ENCODE measurements at regions not wholly inside any gene's neighbourhood (a gene's known extent, or its start where the extent isn't known, plus 50 kb on each side); places are given as distances from the start of the nearest gene placed in this dataset.
A peak's percentile ranks its signal among the peaks of the same experiment; 100 is the strongest.

DNA sequence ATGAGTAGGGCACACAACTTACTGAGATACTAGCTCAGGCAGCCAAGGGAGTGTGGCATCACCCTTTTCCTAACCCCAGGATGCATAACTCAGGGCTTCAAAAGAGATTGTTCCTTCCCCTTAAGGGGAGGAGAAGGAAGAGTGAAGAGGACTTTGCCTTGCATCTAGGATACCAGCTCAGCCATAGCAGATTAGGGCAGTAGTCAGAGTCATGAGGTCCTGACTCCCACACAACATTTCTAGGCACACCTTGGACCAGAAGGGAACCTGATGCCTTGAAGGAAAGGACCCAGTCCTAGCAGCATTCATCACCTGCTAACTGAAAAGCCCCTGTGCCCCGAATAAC, 1433.2 kb upstream of the TMEFF2 start:
- Histone ChIP-seq H3K27ac (ENCODE audit: low read depth, low read length) (no peak overlapping the region), H3K36me3 (ENCODE audit: control insufficient read depth, insufficient read depth, low read length) (no peaks in the 10 kb centered on the region), H3K4me1 (ENCODE audit: control insufficient read depth, insufficient read depth, low read length) (no peaks in the 10 kb centered on the region), H3K9me3 (ENCODE audit: control insufficient read depth, insufficient read depth, low read length) (peaks cover 2% of the 10 kb centered on the region), H3K4me3 (ENCODE audit: low read depth, low read length) (no peak overlapping the region), H3K27me3 (ENCODE audit: control insufficient read depth, insufficient read depth, low read length) (no peaks in the 10 kb centered on the region)
- no peak for DNase-seq (ENCODE audit: low read depth in 4 of 6, low spot score in 6 of 6)
- WGBS (ENCODE audit: insufficient coverage) = no CpG with 5 or more reads among the region's 1 CpG

DNA sequence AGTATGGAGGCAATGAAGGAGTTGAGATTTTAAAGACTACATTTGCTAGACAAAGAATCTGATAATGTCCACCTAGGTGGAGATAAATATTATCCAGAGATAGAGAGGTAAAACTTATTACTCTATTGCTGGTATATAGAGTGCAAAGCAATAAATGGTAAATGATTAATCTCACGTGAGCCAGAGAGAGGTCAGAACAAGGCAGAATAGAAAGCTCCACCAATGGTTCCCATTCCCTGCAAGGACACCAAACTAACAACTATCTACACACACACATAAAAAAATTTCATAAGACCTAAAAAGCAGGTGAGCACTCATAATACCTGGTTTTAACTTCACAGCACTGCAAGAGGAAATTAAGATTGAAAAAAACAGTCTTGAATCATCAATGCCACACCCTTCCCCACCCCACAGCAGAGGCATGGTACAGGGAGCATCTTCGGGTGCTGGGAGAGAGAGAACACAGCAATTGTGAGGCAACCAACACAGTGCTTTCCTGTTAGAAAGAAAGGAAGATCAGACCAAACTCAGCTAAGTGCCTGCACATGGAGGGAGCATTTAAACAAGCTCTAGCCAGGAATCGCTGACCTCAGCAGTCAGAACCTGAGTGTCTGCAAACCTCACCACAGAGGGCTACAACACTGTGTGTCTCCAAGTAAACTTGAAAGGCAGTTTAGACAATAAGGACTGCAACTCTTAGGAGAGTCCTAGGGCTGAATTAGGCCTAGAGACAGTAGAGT, 1432.6 kb upstream of the TMEFF2 start:
- no peaks in the 10 kb centered on the region for H3K27me3 ChIP-seq (ENCODE audit: control insufficient read depth, insufficient read depth, low read length)
- DNase-seq (ENCODE audit: low read depth in 4 of 6, low spot score in 6 of 6) = no peak
- no peaks in the 10 kb centered on the region for H3K36me3 ChIP-seq (ENCODE audit: control insufficient read depth, insufficient read depth, low read length)
- H3K4me1 ChIP-seq (ENCODE audit: control insufficient read depth, insufficient read depth, low read length) = no peaks in the 10 kb centered on the region
- peaks cover 2% of the 10 kb centered on the region for H3K9me3 ChIP-seq (ENCODE audit: control insufficient read depth, insufficient read depth, low read length)
- no peak overlapping the region for H3K27ac ChIP-seq (ENCODE audit: low read depth, low read length)
- WGBS (ENCODE audit: insufficient coverage) = 42% methylated on average over 2 of the region's 3 CpGs
- H3K4me3 ChIP-seq (ENCODE audit: low read depth, low read length) = no peak overlapping the region

DNA sequence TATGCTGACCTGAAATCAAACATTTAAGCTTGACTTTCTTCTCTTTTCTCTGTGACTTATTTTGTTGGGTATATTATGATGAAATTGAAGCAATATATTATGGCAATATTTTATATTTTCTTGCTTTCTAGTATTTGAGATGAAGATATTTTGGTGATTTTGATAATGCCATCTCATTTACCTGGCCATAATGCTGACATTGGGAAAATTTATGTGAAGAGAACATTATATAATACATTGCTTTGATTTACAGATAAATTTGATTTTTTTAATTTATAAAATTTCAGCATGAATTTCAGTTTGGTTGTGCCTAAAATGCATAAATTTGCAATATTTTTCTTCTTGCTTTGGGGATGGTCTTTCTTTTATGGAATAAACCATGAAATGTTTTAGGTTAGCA, 1413.7 kb upstream of the TMEFF2 start:
- no peak for DNase-seq (ENCODE audit: low read depth in 4 of 6, low spot score in 6 of 6)
- H3K4me1 ChIP-seq (ENCODE audit: control insufficient read depth, insufficient read depth, low read length) = no peaks in the 10 kb centered on the region
- no peaks in the 10 kb centered on the region for H3K9me3 ChIP-seq (ENCODE audit: control insufficient read depth, insufficient read depth, low read length)
- H3K4me3 ChIP-seq (ENCODE audit: low read depth, low read length) = no peak overlapping the region
- H3K36me3 ChIP-seq (ENCODE audit: control insufficient read depth, insufficient read depth, low read length) = no peaks in the 10 kb centered on the region
- no peaks in the 10 kb centered on the region for H3K27me3 ChIP-seq (ENCODE audit: control insufficient read depth, insufficient read depth, low read length)
- H3K27ac ChIP-seq (ENCODE audit: low read depth, low read length) = no peak overlapping the region

DNA sequence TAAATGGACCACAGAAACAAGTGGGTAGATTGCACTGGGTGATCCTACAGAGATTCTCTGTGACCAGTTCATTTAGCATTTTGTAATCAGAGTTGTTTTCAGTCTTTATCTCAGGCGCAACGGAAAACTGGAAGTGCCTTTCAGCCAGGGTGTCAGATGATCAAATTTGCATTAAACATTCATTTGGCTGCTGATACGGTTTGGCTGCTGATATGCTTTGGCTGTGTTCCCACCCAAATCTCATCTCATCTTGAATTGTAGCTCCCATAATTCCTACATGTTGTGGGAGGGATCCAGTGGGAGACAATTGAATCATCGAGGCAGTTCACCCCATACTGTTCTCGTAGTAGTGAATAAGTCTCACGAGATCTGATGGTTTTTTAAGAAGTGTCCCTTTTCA, 1396.1 kb upstream of the TMEFF2 start:
- no peaks in the 10 kb centered on the region for H3K36me3 ChIP-seq (ENCODE audit: control insufficient read depth, insufficient read depth, low read length)
- H3K4me1 ChIP-seq (ENCODE audit: control insufficient read depth, insufficient read depth, low read length) = no peaks in the 10 kb centered on the region
- no peaks in the 10 kb centered on the region for H3K27me3 ChIP-seq (ENCODE audit: control insufficient read depth, insufficient read depth, low read length)
- H3K4me3 ChIP-seq (ENCODE audit: low read depth, low read length) = no peak overlapping the region
- H3K27ac ChIP-seq (ENCODE audit: low read depth, low read length) = no peak overlapping the region
- DNase-seq (ENCODE audit: low read depth in 4 of 6, low spot score in 6 of 6) = peak in 2 of 6 donors; percentile 57 to 59
- no peaks in the 10 kb centered on the region for H3K9me3 ChIP-seq (ENCODE audit: control insufficient read depth, insufficient read depth, low read length)
- WGBS (ENCODE audit: insufficient coverage) = 84% methylated on average over 2 of the region's 6 CpGs

DNA sequence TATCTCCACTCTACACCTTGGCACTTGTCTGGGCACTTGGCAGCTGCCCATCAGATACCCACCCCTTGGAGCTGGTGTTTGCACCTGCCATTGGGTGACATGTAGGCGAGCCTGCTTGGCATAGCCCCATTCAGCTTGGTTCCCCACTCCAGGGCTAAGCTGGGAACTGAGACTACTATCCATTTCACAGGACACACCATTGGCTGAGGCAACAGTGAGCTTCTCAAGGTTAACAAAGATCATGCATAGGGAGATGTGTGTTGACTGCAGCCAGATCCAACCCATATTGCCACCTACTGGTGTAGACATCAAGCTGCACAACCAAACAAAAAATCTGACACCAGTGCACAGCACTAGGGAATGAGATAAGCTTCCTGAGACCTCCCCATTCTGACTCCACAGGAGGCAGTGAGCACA, 1389.8 kb upstream of the TMEFF2 start:
- DNase-seq (ENCODE audit: low read depth in 4 of 6, low spot score in 6 of 6) = no peak
- no peak overlapping the region for H3K27ac ChIP-seq (ENCODE audit: low read depth, low read length)
- H3K9me3 ChIP-seq (ENCODE audit: control insufficient read depth, insufficient read depth, low read length) = no peaks in the 10 kb centered on the region
- no peaks in the 10 kb centered on the region for H3K4me1 ChIP-seq (ENCODE audit: control insufficient read depth, insufficient read depth, low read length)
- 83% methylated on average over 1 of the region's 1 CpG for WGBS (ENCODE audit: insufficient coverage)
- no peaks in the 10 kb centered on the region for H3K36me3 ChIP-seq (ENCODE audit: control insufficient read depth, insufficient read depth, low read length)
- H3K4me3 ChIP-seq (ENCODE audit: low read depth, low read length) = no peak overlapping the region
- no peaks in the 10 kb centered on the region for H3K27me3 ChIP-seq (ENCODE audit: control insufficient read depth, insufficient read depth, low read length)

DNA sequence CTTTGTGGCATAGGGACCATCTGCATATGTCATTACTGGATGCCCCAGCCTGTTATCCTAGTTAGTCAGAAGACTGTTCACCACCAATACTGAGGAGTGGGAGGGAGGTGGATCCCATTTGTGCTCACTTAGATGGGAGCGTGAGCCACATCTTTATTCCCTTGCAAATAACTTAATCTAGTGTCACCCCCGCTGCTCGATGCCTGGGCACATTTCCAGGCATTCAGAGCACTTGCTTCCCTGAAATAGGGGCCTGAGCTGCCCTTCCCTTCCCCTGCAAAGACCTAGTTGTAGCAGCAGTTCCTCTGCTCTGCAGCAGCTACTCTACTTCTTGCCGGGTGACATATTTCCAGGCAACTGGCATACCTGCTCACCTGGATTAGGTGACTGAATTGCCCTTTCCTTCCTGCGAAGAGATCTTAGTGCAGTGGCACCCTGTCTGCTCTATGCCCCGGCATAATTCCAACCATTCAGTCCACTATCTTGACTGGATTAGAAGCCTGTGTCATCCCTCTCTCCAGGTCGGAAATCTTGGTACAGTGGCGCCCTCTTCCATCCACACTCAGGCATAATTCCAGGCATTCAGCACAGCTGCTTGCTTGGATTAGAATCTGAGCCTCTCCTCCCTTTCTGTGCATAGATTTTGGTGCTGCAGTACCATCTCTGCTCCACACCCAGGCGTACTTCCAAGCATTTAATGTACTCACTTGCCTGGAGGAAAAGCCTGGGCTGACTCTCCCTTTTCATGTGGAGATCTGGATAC, 1389.1 kb upstream of the TMEFF2 start:
- 61% methylated on average over 9 of the region's 9 CpGs for WGBS (ENCODE audit: insufficient coverage)
- Histone ChIP-seq H3K4me3 (ENCODE audit: low read depth, low read length) (no peak overlapping the region), H3K27ac (ENCODE audit: low read depth, low read length) (no peak overlapping the region), H3K36me3 (ENCODE audit: control insufficient read depth, insufficient read depth, low read length) (no peaks in the 10 kb centered on the region), H3K27me3 (ENCODE audit: control insufficient read depth, insufficient read depth, low read length) (no peaks in the 10 kb centered on the region), H3K9me3 (ENCODE audit: control insufficient read depth, insufficient read depth, low read length) (no peaks in the 10 kb centered on the region), H3K4me1 (ENCODE audit: control insufficient read depth, insufficient read depth, low read length) (no peaks in the 10 kb centered on the region)
- DNase-seq (ENCODE audit: low read depth in 4 of 6, low spot score in 6 of 6) = no peak

DNA sequence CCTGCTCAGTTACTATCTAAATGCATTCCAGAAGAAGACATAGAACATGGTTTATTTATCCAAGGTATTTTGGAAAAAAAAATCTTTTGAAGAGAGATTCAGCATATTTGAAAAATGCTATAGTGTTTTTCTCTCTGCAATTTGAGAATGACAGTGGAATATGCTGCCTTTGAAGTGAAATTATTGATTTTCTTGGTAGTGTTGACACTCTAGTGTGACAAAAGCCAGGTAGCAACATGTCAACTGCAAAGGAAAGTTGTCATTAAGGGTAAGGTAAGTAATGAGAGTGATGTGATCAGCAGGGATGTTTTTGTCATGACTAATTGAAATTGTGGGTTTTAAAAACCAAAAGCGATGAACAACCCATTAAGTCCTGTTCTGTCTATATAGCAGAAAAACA, 1387.1 kb upstream of the TMEFF2 start:
- no peaks in the 10 kb centered on the region for H3K27me3 ChIP-seq (ENCODE audit: control insufficient read depth, insufficient read depth, low read length)
- H3K4me1 ChIP-seq (ENCODE audit: control insufficient read depth, insufficient read depth, low read length) = no peaks in the 10 kb centered on the region
- no peak overlapping the region for H3K27ac ChIP-seq (ENCODE audit: low read depth, low read length)
- no peaks in the 10 kb centered on the region for H3K9me3 ChIP-seq (ENCODE audit: control insufficient read depth, insufficient read depth, low read length)
- no peaks in the 10 kb centered on the region for H3K36me3 ChIP-seq (ENCODE audit: control insufficient read depth, insufficient read depth, low read length)
- no CpG with 5 or more reads among the region's 1 CpG for WGBS (ENCODE audit: insufficient coverage)
- H3K4me3 ChIP-seq (ENCODE audit: low read depth, low read length) = no peak overlapping the region
- DNase-seq (ENCODE audit: low read depth in 4 of 6, low spot score in 6 of 6) = no peak

DNA sequence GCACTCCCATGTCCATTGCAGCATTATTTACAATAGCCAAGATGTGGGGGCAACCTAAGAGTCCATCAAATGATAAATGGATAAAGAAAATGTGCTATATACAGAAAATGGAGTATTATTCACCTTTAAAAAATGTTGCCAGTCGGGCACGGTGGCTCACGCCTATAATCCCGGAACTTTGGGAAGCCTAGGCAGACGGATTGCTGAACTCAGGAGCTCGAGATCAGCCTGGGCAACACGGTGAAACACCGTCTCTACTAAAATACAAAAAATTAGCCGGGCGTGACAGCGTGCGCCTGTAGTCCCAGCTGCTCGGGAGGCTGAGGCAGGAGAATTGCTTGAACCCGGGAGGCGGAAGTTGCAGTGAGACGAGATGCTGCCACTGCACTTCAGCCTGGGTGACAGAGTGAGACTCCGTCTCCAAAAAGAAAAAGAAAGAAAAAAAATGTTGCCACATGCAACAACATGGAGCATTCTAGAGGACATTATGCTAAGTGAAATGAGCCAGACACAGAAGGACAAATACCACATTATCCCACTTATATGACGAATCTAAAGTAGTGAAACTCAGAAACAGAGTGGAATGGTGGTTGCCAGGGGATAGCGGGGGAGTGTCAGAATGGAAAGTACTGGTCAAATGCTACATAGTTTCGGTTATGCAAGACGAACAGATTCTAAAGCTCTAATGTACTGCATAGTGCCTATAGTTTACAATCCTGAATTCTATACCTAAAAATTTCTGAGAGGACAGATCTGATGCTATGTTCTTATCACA, 1385.6 kb upstream of the TMEFF2 start:
- H3K36me3 ChIP-seq (ENCODE audit: control insufficient read depth, insufficient read depth, low read length) = no peaks in the 10 kb centered on the region
- DNase-seq (ENCODE audit: low read depth in 4 of 6, low spot score in 6 of 6) = no peak
- no peaks in the 10 kb centered on the region for H3K4me1 ChIP-seq (ENCODE audit: control insufficient read depth, insufficient read depth, low read length)
- H3K4me3 ChIP-seq (ENCODE audit: low read depth, low read length) = no peak overlapping the region
- H3K9me3 ChIP-seq (ENCODE audit: control insufficient read depth, insufficient read depth, low read length) = no peaks in the 10 kb centered on the region
- WGBS (ENCODE audit: insufficient coverage) = over 99% methylated on average over 17 of the region's 21 CpGs
- H3K27me3 ChIP-seq (ENCODE audit: control insufficient read depth, insufficient read depth, low read length) = no peaks in the 10 kb centered on the region
- H3K27ac ChIP-seq (ENCODE audit: low read depth, low read length) = no peak overlapping the region

DNA sequence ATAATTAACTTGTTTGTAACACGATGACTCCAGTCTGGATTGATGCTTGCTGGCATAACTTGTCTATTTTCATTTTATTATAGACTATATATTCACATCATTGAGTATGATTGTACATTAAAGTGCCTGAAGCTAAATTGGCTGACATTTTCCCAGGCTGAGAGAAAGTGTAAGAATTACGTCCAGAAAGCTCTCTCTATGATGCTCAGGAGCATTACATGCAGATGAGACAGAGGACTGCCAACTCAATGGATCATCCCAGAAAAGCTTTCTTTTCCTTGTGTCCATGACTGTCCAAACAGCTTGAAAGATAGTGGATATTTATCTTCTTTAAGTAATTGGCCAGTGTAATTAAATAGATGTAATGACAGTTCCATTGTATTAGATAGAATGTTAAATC, 1372.2 kb upstream of the TMEFF2 start:
- Histone ChIP-seq H3K9me3 (ENCODE audit: control insufficient read depth, insufficient read depth, low read length) (no peaks in the 10 kb centered on the region), H3K4me3 (ENCODE audit: low read depth, low read length) (no peak overlapping the region), H3K27ac (ENCODE audit: low read depth, low read length) (no peak overlapping the region), H3K27me3 (ENCODE audit: control insufficient read depth, insufficient read depth, low read length) (no peaks in the 10 kb centered on the region), H3K36me3 (ENCODE audit: control insufficient read depth, insufficient read depth, low read length) (no peaks in the 10 kb centered on the region), H3K4me1 (ENCODE audit: control insufficient read depth, insufficient read depth, low read length) (no peaks in the 10 kb centered on the region)
- WGBS (ENCODE audit: insufficient coverage) = no CpG with 5 or more reads among the region's 2 CpGs
- peak in 1 of 6 donors; percentile 61 for DNase-seq (ENCODE audit: low read depth in 4 of 6, low spot score in 6 of 6)

All from spinal cord (tissue), 9 donors.